SIG-M5 treated with dmso at 0.1 percent for 504 hours (cell line): ENCODE measurements at regions not wholly inside any gene's neighbourhood (a gene's known extent, or its start where the extent isn't known, plus 50 kb on each side); places are given as distances from the start of the nearest gene placed in this dataset.

Experiments
- DNase-seq: peaks from one replicate; lab custom pipeline; 2025; ENCODE audit not compliant: unreplicated experiment; lab: John Stamatoyannopoulos, UW

- no peak for DNase-seq
These were observed 251.4 kb downstream of the PRL start for GRCh38 chr6:22045261-22045912.

- DNase-seq = no peak
These were observed 247.8 kb downstream of the PRL start for GRCh38 chr6:22049002-22049401.

GRCh38 chr6:22053391-22053997, 243.3 kb downstream of the PRL start:
- DNase-seq = no peak

- no peak for DNase-seq
These were observed 240.4 kb downstream of the PRL start for GRCh38 chr6:22056398-22056797.

- no peak for DNase-seq
These were observed 238.9 kb downstream of the PRL start for GRCh38 chr6:22057962-22058361.

- DNase-seq = no peak
These were observed 237.7 kb downstream of the PRL start for GRCh38 chr6:22059126-22059525.

- no peak for DNase-seq
These were observed 236.9 kb downstream of the PRL start for GRCh38 chr6:22059946-22060345.

- DNase-seq = peak; percentile 85
These were observed 233.9 kb downstream of the PRL start for GRCh38 chr6:22062807-22063408.

- DNase-seq = no peak
These were observed 232.3 kb downstream of the PRL start for GRCh38 chr6:22064558-22064957.

- DNase-seq = no peak
These were observed 229.7 kb downstream of the PRL start for GRCh38 chr6:22067122-22067521.

GRCh38 chr6:22067671-22068070, 229.2 kb downstream of the PRL start:
- no peak for DNase-seq

GRCh38 chr6:22068561-22069305, 228.1 kb downstream of the PRL start:
- no peak for DNase-seq

- no peak for DNase-seq
These were observed 227.5 kb downstream of the PRL start for GRCh38 chr6:22069306-22069800.

GRCh38 chr6:22071270-22072041, 225.4 kb downstream of the PRL start:
- no peak for DNase-seq

GRCh38 chr6:22072949-22073348, 223.9 kb downstream of the PRL start:
- DNase-seq = peak; percentile 6

GRCh38 chr6:22073516-22074198, 223.2 kb downstream of the PRL start:
- DNase-seq = peak; percentile 67

- DNase-seq = no peak
These were observed 218.5 kb downstream of the PRL start for GRCh38 chr6:22078288-22078687.

GRCh38 chr6:22078802-22079545, 217.9 kb downstream of the PRL start:
- DNase-seq = no peak

- no peak for DNase-seq
These were observed 217.1 kb downstream of the PRL start for GRCh38 chr6:22079783-22080182.

- no peak for DNase-seq
These were observed 215.1 kb downstream of the PRL start for GRCh38 chr6:22081709-22082108.
